ENCODE measurements at regions not wholly inside any gene's neighbourhood (a gene's known extent, or its start where the extent isn't known, plus 50 kb on each side); places are given as distances from the start of the nearest gene placed in this dataset.

- no peak for DNase-seq (ENCODE audit: low read depth)
Observed at GRCh38 chr17:79314617-79315357, 240.2 kb downstream of the ENGASE start.

- no peak for DNase-seq (ENCODE audit: low read depth)
Observed at GRCh38 chr17:79311373-79311772, 236.7 kb downstream of the ENGASE start.

- DNase-seq (ENCODE audit: low read depth) = no peak
Observed at GRCh38 chr17:79306424-79307318, 232.0 kb downstream of the ENGASE start.

- DNase-seq (ENCODE audit: low read depth) = no peak
Observed at GRCh38 chr17:79305768-79306423, 231.3 kb downstream of the ENGASE start.

- DNase-seq (ENCODE audit: low read depth) = no peak
Observed at GRCh38 chr17:79305376-79305767, 230.7 kb downstream of the ENGASE start.

- DNase-seq (ENCODE audit: low read depth) = no peak
Observed at GRCh38 chr17:79304884-79305283, 230.3 kb downstream of the ENGASE start.

GRCh38 chr17:79303641-79304205 is 229.1 kb downstream of the ENGASE start:
- no peak for DNase-seq (ENCODE audit: low read depth)

GRCh38 chr17:79301469-79301868 is 226.8 kb downstream of the ENGASE start:
- DNase-seq (ENCODE audit: low read depth) = no peak

GRCh38 chr17:79299349-79299748 is 224.7 kb downstream of the ENGASE start:
- no peak for DNase-seq (ENCODE audit: low read depth)

GRCh38 chr17:79298799-79299198 is 224.2 kb downstream of the ENGASE start:
- DNase-seq (ENCODE audit: low read depth) = no peak

GRCh38 chr17:79296243-79296642 is 221.6 kb downstream of the ENGASE start:
- DNase-seq (ENCODE audit: low read depth) = no peak

- no peak for DNase-seq (ENCODE audit: low read depth)
Observed at GRCh38 chr17:79295307-79295706, 220.7 kb downstream of the ENGASE start.

GRCh38 chr17:79294459-79295071 is 219.9 kb downstream of the ENGASE start:
- no peak for DNase-seq (ENCODE audit: low read depth)

GRCh38 chr17:79292501-79292900 is 217.9 kb downstream of the ENGASE start:
- DNase-seq (ENCODE audit: low read depth) = no peak

GRCh38 chr17:79291391-79291790 is 216.8 kb downstream of the ENGASE start:
- no peak for DNase-seq (ENCODE audit: low read depth)

- no peak for DNase-seq (ENCODE audit: low read depth)
Observed at GRCh38 chr17:79290726-79291125, 216.1 kb downstream of the ENGASE start.

GRCh38 chr17:79288950-79289349 is 214.3 kb downstream of the ENGASE start:
- no peak for DNase-seq (ENCODE audit: low read depth)

- no peak for DNase-seq (ENCODE audit: low read depth)
Observed at GRCh38 chr17:79286440-79286839, 211.8 kb downstream of the ENGASE start.

- no peak for DNase-seq (ENCODE audit: low read depth)
Observed at GRCh38 chr17:79285973-79286372, 211.3 kb downstream of the ENGASE start.

GRCh38 chr17:79282294-79282693 is 207.7 kb downstream of the ENGASE start:
- no peak for DNase-seq (ENCODE audit: low read depth)

- DNase-seq (ENCODE audit: low read depth) = no peak
Observed at GRCh38 chr17:79281803-79282202, 207.2 kb downstream of the ENGASE start.

Data from stimulated activated CD8-positive, alpha-beta memory T cell treated with anti-CD3 and anti-CD28 coated beads, Interleukin-7, amount 100 ng/mL, for 24 hours (primary cell).